Stimulated activated CD8-positive, alpha-beta memory T cell treated with anti-CD3 and anti-CD28 coated beads, Interleukin-4, amount 100 ng/mL, for 1 hour (primary cell): ENCODE measurements at regions not wholly inside any gene's neighbourhood (a gene's known extent, or its start where the extent isn't known, plus 50 kb on each side); places are given as distances from the start of the nearest gene placed in this dataset.

Experiments used
- DNase-seq, 2 donors: peaks; one replicate each; pipeline ENCODE4 v3.0.0-alpha.2; 2020; ENCODE audit warnings: low read depth in 2 of 2, low spot score in 1 of 2

DNA sequence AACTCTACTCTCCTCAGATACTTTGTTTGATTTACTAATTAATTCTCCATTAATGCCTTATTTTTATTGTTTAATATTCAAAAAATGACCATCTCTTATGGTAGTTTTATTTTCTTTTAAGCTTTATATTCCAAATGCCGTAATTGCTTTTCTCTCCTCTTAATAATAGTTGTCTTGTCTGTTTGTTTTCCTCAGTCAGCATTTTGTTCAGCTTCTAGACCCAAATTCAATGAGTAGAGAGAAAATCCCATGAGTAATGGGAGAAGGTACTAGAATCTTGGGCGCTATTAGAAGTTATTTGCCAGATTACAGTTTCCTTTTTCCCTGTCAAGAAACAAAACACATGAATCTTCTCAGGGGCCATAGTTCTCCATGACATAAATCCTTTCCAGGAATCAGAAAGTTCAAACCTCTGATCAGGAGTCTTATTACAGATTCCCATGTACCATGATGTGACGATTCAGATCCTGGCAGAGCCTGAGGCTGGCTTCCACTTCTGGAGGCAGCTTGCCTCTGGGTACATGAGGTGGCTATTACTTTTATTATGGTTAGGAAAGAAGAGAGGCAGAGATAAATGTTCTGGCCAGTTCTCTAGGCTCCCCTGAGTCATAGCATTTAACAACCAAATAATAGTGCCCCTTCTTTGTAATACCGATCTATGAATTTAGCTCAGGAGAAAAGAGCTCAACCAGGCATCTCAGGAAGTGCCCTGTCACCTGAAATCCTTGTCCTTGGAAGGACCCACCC is 485.1 kb upstream of the SETBP1 start:
- DNase-seq: no peak

DNA sequence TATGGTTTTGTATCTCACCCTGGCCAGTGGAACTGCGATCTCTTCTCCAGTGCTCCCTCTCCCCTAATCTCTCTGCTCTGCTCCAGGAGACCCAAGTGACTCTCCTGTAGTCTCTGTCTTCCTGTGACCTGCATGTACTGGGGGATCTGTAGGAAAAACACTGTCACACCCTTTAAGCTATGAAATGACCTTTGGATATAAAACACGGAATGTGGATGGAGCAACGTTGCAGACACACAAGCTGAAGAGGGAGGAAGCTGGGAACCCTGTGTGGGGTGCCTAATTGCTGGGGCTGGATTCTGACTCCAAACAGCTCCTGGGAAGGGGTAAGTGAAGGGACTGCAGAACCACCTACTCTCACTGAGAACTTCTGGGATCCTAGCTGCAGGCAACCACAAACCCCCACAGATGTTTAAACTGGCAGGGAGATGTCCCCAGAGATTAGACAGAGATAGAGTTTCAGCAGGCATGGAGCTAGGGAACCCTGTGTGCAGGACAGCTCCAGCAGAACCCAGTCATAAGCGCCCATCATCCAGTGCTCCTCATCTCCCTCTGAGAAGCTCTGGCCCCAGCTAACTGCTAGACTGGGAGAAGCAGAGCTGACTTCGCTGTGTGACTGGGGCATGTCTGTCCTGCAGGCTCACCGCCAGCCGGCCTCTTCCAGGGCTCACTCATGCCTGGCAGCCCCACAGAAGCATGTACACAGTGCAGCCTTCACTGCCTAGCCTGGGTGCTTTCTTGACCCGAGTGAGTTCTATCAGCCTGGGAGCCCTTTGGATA is 482.7 kb upstream of the SETBP1 start:
- no peak for DNase-seq

DNA sequence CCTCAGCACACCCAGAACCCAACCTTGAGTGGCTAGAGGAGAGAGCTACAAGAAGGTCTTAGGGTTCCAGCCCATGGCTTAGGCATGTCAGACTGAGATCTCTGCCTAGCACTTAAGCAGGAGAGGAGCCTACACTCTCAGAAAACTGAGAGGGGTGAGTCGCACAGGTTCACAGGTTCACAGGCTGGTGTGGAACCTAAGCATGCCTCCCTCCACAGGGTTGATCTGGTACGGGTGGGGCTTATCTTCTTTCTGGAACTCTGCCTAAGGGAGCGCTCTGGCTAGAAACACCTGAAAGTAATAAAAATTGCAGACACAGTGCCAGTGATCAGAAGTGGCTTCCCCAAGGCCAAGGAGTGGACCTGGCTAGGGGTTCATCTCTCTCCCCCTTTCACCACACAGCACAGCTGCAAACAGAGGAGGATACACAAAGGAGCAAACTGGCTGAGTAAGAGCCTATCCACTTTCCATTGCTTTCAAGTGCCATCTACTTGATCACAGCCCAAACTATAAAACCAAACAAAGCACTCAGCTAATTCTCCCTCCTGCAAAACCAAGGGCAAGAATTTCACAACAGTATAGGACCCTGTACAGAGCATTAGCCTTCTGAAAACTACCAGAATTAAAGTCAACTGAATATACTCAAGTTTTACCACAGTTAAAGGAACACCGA is 481.9 kb upstream of the SETBP1 start:
- DNase-seq: no peak

DNA sequence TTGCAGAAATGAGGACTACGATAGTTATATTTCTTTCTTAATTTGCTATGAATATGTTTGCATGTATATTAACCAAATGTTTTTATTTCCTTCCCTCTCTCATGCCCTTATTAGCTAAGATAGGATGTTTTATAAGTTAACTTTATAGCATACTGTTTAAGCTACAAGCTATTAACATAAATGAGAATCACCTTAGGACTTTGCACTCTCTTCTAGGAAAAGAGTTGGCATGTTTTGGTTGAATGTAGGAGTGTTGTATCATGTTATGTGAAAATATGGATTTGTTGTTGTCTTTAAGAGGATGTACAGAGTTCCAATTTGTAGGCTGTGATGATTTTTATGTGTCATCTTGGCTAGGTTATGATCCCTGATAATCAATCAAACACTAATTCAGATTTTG is 467.4 kb upstream of the SETBP1 start:
- DNase-seq: no peak

DNA sequence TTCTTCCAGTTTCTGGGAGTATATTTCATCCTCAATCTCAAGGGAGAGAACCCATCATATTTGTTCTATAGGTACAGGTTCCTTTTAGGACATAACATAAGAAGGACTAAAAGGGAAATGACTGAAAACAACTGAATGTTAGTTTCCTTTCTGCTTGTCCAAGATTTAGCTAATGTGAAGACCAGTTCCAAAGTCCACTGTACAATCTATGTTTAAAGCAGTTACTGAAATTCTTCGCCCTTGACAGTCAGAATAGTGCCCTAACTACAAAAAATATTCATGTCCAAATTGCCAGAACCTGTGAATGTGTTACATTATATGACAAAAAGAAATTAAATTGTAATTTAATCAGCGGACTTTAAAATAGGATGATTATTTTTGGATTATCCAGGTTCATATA is 466.3 kb upstream of the SETBP1 start:
- no peak for DNase-seq

DNA sequence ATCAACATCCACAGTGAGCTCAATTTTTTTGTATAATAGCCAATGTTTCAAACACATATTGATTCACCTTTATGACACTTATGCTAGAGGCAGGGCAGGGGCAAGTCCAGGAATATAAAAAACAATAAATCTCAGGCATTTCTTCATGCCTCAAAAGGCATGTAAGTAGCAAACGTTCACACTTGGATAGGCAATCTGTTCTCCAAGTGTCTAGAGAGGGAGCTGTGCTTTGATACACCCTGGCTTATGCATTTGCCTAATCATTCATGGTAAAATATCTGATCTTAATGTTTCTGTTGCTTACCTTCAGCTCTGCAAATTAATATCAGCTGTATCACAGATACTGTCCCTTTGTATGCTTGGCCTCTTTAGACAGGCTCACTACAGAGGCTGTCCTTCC is 464.5 kb upstream of the SETBP1 start:
- no peak for DNase-seq

DNA sequence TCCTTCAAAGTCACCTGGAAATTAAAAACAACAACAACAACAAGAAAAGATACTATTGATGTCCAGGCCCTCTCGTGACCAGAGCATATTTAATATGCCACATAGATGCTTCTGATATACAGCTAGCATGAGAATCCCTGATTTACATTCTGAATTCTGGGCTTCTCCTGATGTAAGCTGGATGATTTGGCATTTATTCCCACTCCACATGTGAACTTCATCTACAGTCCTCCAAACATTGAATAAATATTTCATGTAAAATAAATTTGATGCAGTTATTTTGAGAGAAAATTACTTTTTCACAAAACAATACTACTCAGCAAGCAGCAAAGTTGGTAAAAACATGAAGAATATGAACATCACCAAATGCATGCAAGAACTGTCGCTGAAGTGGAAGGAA is 453.2 kb upstream of the SETBP1 start:
- no peak for DNase-seq

DNA sequence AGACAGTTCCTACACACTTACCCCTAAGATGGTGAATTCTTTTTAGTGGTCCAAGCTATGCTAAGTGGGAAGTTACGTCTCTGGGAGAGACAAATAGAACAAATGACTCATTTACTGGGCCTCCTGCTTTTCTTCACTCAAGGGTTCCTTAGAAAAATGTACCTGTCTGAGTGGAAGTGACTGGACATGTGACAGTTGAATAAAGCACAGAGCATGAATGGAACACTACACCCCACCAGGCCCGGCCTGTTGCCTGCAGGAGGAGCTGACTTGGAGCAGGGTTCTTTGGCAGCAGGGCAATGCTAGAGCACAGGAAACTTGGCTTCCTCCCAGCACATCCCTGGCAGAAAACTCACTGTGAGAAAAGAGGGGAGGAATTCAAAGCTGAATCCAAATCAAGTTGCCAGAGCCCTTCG is 451.0 kb upstream of the SETBP1 start:
- DNase-seq: no peak

DNA sequence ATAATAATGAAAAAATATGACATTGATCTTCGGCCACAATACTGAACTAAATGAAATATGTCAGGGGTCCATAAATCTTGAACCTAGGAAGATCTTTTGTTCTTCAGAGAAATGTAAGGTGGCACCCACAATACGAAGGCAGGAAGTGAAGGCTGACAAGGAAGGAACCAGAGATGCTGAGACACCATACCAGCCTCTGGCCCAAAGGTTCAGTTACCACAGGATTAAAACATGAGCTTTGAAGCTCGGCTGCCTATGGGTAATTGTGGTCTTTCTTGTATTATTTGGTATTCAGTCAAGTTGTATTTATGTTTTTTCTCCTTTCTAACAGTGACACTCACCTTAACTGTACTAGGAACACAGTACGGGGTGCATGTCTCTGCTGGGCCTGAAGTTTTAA is 448.8 kb upstream of the SETBP1 start:
- DNase-seq: no peak

DNA sequence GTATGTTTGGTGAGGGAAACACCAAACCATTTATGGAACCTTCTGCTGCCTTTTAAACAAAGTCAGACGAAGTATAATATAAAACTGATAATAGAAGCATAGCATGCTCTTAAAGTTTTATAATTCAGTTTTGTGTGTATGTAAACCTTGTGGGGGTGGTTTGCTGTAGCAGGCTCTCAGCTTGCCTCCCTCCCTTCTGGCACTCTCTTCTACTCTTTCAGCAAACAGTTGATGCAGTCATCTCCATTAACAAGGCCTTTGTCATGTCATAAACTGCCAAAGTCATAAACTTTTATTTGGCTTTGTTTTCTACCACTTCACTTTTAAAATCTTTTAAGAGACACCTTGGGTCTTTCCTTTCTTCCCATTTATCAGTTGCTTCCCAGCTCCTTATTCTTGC is 448.2 kb upstream of the SETBP1 start:
- no peak for DNase-seq

DNA sequence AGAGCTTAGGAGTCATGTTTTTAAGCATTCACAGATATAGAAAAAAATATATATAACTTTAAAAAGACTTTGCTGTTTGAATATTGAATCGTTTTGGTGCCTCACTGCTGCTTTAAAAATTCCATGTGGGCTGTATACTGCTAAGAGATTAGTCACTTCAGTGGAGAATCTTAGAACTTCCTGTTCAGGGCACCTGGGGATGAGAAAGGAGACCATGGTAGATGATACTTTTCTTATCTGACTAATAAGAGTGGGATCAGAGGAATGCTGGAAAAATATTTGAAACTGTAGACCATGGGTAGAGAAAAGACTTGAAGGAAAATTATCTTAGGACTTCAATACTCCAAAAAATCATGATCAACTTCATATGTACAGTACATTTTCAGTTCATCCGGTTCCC is 442.2 kb upstream of the SETBP1 start:
- DNase-seq: no peak

DNA sequence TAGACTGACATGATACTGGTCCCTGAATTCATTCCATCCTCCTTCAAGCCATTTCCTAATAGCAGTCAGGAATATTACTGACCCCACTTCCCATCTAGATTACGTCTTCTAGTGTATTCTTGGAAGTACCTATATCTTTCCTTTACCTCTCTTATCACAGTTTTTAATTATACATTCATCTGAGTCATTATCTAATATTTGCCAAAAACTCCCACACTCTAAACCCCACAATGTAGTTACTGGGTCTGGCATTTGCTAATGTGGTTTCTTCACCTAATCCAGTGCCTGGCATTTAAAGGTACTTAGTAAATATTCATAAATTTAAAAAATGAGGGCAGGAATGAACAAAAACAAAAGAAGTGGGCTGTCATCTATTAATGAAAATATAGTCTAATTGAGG is 441.8 kb upstream of the SETBP1 start:
- DNase-seq: no peak

DNA sequence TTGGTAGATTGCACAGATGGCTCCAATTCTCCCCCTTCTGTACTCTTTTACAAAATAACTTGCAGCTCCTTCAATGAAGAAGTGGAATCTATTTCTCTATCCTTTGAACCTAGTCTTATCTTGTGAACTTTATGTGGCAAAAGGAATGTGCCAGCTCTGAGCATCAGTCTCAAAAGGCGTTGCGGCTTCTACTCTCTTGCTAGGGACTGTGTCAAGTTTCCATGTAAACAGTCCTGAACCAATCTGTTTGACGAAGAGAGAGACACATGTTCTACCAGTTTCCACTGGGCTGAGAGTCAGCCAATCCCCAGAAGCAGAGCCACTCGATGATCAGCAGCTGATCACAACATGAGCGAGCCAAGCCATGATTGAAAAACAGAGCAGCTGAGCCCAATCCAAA is 439.7 kb upstream of the SETBP1 start:
- no peak for DNase-seq

DNA sequence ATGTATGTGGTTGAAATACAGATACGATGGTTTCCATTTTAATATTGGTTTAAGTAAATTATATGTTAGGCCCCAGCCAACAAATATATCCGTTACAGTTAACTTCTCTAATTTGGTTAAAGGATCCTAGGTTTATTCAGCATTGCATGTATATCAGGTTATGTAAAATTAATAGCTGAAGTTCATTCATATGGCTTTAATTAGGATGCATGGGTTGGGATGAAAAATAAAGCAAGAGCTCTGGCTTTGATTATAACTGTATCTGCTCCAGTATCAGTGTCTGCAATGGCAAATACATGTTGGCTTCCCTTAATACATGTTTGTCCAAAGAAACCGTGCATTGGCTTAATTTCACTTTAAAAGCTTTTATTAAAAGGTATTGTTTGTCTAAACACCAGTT is 435.7 kb upstream of the SETBP1 start:
- DNase-seq: no peak

DNA sequence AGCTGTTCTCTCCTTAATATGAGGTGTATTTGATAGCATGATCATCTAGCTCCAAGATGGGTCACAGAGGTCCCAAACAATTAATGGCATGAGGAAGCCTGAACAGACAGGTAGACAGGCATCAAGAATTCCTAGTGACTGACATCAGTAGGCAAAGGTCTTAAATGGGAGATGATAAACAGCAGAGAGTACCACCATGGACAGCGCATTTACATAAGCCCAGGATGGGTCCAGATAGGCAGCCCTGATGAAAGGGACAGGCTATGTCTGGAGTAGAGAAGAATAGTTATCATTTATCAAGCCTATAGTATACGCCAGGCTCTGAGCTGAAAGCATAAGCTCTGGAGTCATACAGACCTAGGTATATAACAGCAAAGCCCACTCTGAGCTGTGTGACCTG is 434.7 kb upstream of the SETBP1 start:
- DNase-seq: no peak

DNA sequence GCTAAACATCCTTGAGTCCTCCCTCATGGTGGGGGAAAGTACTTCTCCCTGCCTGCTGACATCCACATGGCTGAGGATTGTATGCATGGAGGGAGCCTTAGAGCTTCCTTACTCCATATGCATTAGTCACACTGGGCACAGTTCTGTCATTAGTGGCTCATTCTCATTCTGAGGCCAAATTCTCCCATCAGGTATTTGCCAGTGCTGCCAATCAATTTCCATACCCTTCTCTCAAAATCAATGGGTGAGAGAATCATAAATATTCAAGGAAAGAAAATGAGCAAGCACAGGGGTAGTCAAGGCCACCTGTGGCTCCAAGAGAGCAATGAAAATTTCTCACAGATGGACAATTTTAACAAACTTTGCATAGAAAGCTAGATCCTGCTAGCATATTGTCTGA is 422.6 kb upstream of the SETBP1 start:
- no peak for DNase-seq

DNA sequence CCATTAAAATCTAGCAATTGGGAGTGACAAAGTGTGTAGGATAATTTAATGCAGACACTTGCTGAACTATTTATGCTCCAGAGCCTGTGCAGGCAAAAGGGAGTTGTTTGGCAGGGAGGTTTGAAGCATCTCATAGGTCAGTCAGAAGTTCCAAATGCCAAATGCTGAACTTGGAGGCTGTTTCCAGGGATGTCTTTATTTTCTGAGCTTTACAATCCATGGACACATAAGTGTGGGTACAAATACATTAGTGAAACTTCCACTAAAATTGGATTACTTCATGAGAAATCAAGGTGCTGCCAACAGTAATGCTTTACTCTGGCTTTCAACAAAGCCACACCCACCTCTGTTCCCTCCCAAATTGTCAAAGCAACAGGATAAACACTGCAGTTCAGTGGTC is 422.1 kb upstream of the SETBP1 start:
- DNase-seq: no peak

DNA sequence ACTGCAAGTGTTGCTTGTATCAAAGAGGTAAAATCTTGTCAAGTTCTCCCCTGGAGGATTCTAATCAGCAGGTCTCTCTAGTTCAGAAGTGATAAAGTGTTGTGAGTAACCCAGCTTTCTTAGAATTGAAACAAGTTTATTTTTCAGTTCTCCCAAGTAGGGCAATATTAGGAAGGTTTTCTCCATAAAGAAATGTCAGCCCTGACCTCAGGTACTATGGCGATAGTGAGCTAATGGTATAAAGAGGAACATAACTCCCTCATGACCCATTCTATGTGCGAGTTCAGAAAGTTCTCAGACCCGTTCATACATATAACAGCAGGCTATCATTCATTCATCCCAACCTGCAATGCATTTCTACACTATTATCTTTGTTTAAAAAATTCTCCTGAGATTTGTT is 421.1 kb upstream of the SETBP1 start:
- DNase-seq: no peak

DNA sequence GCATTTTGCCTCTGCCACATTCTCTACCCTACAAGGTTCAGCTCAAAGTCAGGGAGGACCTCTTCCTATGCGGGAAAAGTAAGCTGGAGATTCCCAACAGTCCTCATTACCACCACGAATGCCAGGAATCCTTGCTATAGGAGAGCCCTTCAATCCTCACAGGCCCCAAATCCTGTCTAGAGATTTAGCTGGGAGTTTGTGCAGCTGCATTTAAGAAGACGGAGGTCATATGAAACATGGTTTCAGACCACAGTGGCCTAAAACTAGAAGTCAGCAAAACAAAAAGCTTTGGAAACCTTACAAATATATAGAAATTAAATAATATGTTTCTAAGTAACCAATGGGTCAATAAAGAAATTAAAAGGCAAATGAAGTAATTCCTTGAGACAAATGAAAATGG is 415.3 kb upstream of the SETBP1 start:
- no peak for DNase-seq

DNA sequence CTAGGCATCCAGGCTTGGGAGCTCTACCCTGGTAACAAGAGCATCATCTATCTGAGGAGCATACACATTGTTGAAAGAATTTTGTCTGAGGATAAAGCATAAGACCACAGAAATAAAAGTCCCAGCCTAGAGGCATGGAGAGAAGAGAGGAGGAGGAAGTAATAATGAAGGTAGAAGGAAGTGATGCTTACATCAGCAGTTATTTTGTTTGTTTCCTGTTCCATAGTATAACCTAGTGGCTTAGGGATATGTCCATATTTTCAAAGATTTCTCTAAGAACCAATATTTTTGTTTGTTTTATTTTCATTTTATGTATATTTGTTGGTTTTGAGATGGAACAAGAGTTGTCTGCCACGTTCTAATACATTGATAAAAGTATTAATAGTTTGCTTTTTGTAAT is 407.4 kb upstream of the SETBP1 start:
- no peak for DNase-seq

DNA sequence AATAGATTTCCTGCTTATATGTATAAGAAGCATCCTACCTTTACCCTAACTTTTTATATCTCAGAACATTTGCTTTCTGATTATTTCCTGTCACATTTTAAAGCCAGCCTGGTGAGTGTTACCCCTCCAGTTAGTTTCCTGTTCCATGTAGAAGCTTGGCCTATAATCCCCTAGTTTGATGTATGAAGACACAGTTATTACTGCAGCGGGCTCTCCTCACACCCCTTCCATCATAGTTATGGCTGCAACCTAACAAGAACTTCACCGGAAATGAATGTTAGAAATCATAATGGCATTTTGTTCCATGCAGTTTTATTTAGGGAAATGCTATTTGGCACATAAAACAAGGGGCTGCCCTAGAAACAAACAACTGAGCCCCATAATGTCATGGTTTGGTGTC is 400.2 kb upstream of the SETBP1 start:
- DNase-seq: no peak

DNA sequence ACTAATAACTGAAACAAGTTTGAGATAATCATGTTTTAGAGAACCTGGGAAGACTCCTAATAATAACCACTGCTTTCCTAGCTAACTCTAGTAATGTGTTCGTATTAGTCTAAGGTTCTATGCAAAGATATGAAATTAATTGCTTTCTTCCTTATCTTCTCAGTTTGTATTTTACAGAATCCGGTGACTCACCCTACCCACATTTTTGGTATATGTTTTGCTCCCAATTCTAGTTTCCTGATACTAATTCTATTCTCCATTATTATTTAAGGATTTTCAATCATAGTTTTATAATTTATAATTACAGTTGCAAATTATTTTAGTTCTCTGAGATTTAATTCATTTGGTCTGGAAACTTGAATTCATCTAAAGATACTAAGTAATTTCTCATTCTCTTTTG is 394.6 kb upstream of the SETBP1 start:
- DNase-seq: no peak
